ELR (cell line): ENCODE measurements at regions not wholly inside any gene's neighbourhood (a gene's known extent, or its start where the extent isn't known, plus 50 kb on each side); places are given as distances from the start of the nearest gene placed in this dataset.

Source experiments
- DNase-seq: peaks from one replicate; pipeline ENCODE4 v3.0.0-alpha.2; 2015; ENCODE audit warnings: low read depth

GRCh38 chr17:413016-413350, 60.4 kb upstream of the RPH3AL start:
- DNase-seq: no peak

GRCh38 chr17:412211-413015, 59.8 kb upstream of the RPH3AL start:
- peak; percentile 74 for DNase-seq

- no peak for DNase-seq
These were observed 59.0 kb upstream of the RPH3AL start for GRCh38 chr17:411421-412120.

GRCh38 chr17:410543-411401, 58.2 kb upstream of the RPH3AL start:
- DNase-seq: peak; percentile 41

GRCh38 chr17:409848-410542, 57.4 kb upstream of the RPH3AL start:
- DNase-seq: peak; percentile 98

- DNase-seq: no peak
These were observed 56.8 kb upstream of the RPH3AL start for GRCh38 chr17:409308-409847.

GRCh38 chr17:404703-405102, 52.1 kb upstream of the RPH3AL start:
- no peak for DNase-seq
